EH (cell line): ENCODE measurements at regions not wholly inside any gene's neighbourhood (a gene's known extent, or its start where the extent isn't known, plus 50 kb on each side); places are given as distances from the start of the nearest gene placed in this dataset.

Experiments
- DNase-seq: peaks from one replicate; pipeline ENCODE4 v3.0.0-alpha.2; 2015; ENCODE audit warnings: low read depth

DNA sequence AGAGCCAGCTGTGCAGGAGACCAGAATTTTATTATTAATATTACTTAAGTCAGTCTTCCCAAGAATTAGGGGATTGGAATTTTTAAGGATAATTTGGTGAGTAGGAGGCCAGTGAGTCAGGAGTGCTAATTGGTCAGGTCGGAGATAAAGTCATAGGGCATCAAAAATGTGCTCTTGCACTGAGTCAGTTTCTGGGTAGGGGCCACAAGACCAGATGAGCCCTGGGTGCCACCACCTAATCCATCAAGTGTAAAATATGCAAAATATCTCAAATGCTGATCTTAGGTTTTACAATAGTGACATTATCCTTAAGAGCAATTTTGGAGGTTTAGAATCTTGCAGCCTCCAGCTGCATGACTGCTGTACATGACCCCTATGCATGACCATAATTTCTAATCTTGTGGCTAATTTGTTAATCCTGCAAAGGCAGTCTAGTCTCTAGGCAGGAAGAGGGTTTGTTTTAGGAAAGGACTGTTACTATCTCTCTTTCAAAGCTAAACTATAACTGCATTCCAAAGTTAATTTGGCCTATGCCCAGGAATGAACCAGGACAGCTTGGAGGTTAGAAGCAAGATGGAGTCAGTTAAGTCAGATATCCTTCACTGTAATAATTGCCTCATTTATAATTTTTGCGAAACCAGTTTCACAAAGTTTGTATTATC is 215.9 kb downstream of the RNF152 start:
- peak; percentile 72 for DNase-seq

DNA sequence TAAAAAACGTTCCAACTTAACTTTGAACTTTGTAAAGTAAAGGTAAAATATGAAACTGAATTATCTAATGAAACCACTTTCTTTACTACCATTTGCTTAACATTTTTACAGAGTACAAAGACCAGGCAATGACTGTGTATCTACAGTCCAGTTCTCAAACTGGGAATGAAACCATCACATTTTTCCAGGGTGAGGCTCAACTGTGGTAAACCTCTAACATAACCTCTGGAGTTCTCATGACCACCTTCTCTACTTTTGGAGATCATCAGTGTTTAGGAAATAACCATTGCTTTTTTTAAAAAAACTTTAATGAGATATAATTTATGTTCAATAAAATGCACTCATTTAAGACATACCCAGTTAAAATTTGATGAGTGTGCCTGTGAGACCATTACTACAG is 223.5 kb downstream of the RNF152 start:
- peak; percentile 79 for DNase-seq

DNA sequence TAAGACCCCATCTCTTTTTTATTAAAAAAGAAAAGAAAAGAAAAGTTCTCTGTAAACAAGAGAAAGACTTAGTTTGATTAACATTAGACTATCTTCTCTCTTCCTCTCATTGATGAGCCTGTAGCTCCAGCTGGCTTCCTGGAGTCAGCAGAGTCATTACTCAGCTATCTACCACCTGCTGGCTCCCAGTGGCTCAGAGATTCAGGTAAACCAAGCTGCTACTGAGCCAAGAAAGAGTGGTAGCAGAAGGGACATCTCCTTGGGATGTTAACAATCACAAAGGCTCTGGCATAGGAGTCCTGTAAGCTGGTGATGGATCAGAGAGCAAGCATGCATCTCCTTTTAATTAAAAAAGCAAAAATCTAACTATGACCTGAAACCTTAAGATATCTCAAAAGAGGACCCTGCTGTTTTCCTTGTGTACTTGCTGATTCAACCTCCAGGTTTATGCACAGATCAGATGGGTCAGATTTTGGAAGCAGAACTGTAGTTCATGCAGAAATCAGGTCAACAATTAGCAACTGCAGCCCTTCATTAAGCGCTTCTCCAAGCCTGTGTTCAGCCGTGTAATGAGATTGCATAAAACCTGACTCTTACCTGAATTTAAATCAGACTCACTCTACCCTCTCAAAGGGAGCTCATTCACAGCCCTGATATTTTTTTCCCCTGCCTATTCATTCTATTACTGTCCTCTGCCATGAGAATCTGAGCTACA is 225.8 kb downstream of the RNF152 start:
- DNase-seq = no peak

- no peak for DNase-seq
These were observed 228.3 kb downstream of the RNF152 start for GRCh38 chr18:61664419-61665084.

DNA sequence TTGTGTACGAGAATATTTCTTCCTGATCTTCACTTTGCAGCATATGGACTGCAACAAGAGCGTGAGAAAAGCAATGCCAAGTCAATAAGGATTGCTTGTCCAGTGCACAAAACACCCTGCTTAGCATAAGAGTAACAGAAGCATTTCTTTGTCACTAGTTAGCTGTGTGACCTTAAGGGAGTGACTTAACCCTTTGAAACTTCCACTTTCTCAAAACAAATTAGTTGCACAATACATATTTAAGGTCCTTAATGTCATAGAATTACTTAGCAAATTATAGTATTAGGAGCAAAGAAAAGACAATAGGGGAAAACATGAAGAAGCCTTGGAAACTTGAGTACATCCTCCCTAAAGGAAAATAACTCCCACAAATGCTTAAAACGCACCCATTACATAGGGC is 230.1 kb downstream of the RNF152 start:
- DNase-seq = no peak

DNA sequence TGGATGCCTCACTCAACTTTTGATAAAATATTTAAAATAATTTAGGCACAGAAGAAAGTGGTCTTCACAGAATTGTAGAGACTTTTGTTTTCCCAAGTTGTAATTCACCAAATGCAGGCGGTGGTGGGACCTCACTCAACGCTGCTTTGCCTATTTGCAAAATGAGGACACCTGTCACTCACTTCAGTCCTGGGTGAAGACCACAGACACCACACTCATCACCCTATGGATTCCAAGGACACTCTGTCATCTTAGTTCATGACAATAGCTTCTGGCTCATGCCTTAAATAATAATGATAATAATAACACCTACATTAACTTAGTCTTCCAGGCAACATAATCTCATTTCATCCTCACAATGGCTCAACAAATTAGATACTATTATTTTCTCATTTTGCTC is 234.4 kb downstream of the RNF152 start:
- no peak for DNase-seq

DNA sequence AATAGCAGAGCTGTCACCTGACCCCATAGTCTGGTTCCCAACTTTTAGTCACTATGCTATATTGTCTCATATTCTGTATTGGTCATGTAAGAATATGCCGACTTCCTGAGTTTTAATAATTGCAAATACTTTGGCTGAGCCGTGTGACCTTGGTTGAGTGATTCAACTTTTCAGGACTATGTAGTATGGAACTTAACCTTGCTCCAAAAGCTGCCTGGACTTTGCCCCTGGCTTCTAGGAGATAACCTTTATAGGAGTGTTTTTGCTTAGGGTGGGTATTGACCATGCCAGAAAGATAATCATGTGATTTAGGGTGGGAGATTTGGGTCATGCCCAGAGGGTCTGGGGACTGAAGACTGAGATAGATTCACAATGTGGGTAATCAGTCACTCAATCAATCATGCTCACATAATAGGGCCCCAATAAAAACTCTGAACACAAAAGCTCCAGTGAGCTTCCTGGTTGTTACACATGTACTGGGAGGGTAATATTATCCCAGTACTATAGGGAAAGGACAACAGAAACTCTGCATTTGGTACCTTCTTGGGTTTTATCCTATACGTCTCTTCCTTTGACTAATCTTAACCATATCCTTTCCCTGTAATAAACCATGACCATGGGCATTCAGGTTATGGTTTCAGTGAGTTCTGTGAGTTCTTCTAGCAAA is 235.6 kb downstream of the RNF152 start:
- no peak for DNase-seq

DNA sequence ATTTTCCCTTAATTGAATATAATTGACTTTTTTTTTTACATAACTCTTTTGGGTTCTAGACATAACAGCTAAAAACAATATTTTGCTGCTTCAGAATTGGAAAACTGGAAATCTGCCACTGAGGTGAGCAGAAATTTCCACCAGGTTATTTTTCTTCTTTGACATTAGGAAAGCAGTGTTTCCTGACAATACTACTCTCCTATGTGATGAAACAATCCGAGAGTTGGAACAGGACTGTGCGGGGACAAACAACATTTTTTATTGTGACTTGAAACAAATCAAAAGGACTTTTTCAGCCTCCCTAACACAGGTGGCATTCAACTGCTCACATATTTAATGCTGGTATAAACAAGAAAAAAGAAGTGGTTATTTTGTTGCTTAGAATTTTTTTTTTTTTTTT is 237.2 kb downstream of the RNF152 start:
- no peak for DNase-seq

GRCh38 chr18:61653823-61654551 is 238.8 kb downstream of the RNF152 start:
- no peak for DNase-seq

DNA sequence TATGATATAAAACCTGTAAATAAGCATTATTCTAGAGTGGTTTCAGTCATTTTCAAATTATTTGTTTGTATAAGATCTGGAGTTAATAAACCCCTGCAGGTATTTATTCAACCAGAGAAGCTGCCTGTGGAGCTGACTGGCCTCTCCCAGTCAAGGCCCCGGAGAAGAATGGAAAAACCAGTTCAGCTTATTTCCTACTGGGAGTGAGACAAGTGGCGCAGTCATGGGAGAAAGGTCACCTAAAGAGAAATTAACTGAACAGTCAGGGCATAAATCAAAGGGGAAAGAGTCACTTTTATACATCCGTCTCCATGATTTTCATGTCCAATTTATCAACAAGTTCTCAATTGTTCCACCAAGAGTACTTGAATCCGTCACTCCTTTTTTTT is 240.9 kb downstream of the RNF152 start:
- DNase-seq = no peak

DNA sequence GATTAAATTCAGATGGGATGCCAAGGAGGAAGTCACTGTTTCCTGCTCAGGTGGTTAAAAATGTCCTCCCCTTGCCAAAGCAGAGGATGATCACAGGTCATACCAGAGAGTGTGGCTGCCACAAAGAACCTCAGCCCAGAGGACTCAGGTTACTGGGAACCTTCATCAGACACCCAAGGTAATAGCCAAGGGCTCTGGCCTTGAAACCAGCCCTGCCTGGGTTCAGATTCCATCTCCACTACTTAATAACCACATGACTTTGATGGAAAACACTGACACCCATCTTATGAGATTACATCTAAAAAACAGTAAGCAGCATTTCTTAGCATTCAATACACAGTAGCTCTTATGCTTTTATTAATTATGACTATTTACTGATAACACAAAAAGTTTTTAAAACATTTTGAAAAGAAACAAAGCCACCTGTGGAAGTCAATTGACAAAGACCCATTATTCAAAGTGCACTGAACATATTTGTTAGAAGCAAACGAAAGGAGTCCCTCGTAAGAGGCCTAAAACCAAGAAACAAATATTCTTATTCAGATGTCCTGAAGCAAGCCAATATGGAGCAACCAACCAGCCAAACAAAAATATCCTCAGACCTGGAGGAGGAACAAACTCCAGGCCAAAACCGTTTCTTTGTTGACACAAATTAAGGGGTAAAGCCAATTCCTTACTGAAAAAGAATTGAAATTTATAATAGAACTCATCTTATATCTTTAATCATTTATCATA is 241.5 kb downstream of the RNF152 start:
- DNase-seq = no peak

- DNase-seq = no peak
These were observed 248.7 kb downstream of the RNF152 start for GRCh38 chr18:61643884-61644647.

- peak; percentile 30 for DNase-seq
These were observed 252.9 kb downstream of the RNF152 start for GRCh38 chr18:61639886-61640285.

DNA sequence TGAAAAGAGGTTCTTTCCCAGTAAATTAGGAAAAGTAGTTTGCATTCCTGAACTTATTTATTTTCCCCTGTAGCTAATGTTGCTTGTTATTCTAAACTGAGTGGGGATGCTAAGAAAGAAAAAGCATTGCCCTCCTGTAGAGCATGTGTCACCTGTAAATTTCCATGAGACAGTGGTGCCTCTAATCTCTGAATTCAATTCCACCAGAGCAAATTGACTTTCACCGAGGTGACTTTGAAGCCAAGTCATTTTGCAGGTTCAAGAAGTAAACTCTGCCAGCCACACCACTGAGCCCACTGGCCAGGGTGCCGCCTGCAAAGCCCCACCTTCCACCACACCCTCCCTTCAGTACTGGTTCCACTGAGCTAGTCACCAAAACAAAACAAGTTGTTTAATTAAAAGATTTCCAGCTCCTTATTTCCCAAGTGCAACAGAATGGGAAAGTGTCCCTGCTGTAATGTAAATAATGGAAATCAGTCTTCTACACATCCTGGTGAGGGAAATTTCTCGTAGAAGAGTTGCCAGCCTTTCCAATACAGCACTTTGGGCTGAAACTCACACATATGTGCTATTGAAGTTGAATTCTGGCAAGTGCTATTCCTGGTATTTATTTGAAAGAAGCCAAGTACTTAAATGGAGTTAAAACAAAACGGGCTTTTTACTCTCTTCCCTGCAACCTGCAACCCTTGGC is 254.8 kb downstream of the RNF152 start:
- DNase-seq = no peak

GRCh38 chr18:61637319-61637718 is 255.5 kb downstream of the RNF152 start:
- DNase-seq = no peak

GRCh38 chr18:61635901-61636528 is 256.8 kb downstream of the RNF152 start:
- DNase-seq = peak; percentile 63

- peak; percentile 42 for DNase-seq
These were observed 264.7 kb downstream of the RNF152 start for GRCh38 chr18:61628085-61628484.

GRCh38 chr18:61624631-61625030 is 268.2 kb downstream of the RNF152 start:
- DNase-seq = peak; percentile 32

GRCh38 chr18:61619783-61620182 is 273.0 kb downstream of the RNF152 start:
- DNase-seq = no peak

GRCh38 chr18:61618816-61619215 is 274.0 kb downstream of the RNF152 start:
- DNase-seq = no peak
